Kidney (tissue), 13 donors: ENCODE measurements at regions not wholly inside any gene's neighbourhood (a gene's known extent, or its start where the extent isn't known, plus 50 kb on each side); places are given as distances from the start of the nearest gene placed in this dataset.
A peak's percentile ranks its signal among the peaks of the same experiment; 100 is the strongest.

Experiments
- DNase-seq, 5 donors: peaks; one replicate each; pipeline ENCODE4 v3.0.0-alpha.2; 2013 to 2020
- FAIRE-seq: peaks from 2 replicates; lab custom pipeline; 2012; peaks lifted over from hg19 to GRCh38; lab: Jason Lieb, UNC
- H3K27ac ChIP-seq, 2 donors: one replicate each; pipeline ENCODE4 v1.7.0; 2013; ENCODE audit warnings: low read depth in 2 of 2, low read length in 2 of 2, inconsistent platforms in 1 of 2
- H3K27me3 ChIP-seq: one replicate; pipeline ENCODE4 v1.7.1; 2013; ENCODE audit warnings: low read length, inconsistent platforms; ENCODE audit not compliant: control insufficient read depth, insufficient read depth
- H3K36me3 ChIP-seq, 3 donors: one replicate each; pipeline versions ENCODE4 v1.7.0 to v1.7.1; 2013; ENCODE audit warnings: low read length in 3 of 3, control low read depth in 1 of 3, inconsistent platforms in 1 of 3; ENCODE audit not compliant: insufficient read depth in 3 of 3, control insufficient read depth in 2 of 3
- H3K4me1 ChIP-seq, 3 donors: one replicate each; pipeline versions ENCODE4 v1.7.0 to v1.7.1; 2013; ENCODE audit warnings: low read length in 3 of 3, inconsistent platforms in 1 of 3, low read depth in 1 of 3; ENCODE audit not compliant: control insufficient read depth in 2 of 3, insufficient read depth in 2 of 3
- H3K4me3 ChIP-seq, 3 donors: one replicate each; pipeline versions ENCODE4 v1.7.0 to v1.8.1; 2013; ENCODE audit warnings: low read length in 3 of 3, control low read depth in 1 of 3, inconsistent platforms in 1 of 3
- H3K9ac ChIP-seq, 3 donors: one replicate each; pipeline versions ENCODE4 v1.7.0 to v1.7.1; 2013; ENCODE audit warnings: low read length in 3 of 3, control low read depth in 1 of 3, inconsistent platforms in 1 of 3
- H3K9me3 ChIP-seq, 3 donors: one replicate each; pipeline versions ENCODE4 v1.7.0 to v1.7.1; 2013; ENCODE audit warnings: low read length in 3 of 3, control low read depth in 1 of 3, inconsistent platforms in 1 of 3; ENCODE audit not compliant: control insufficient read depth in 2 of 3, insufficient read depth in 1 of 3
- CTCF ChIP-seq: IDR thresholded peaks from 3 replicates; pipeline ENCODE4 v1.5.1; 2012; ENCODE audit warnings: mild to moderate bottlenecking, moderate library complexity, borderline replicate concordance; ENCODE audit not compliant: insufficient read depth; ENCODE audit errors: extremely low read depth
- intact Hi-C: fragments of 100-400 bp; cut with DNase I; formaldehyde crosslinking; loops from one replicate; pipeline ENCODE4 v1.11.1; 2022
- donor health status: control.
- donor health status: control.
- donor health status: control.
- donor health status: control.
- donor health status: control.
- donor health status: DM: yes; HTN: yes; CAD: no.
- donor health status: Normal renal cell carcinoma (clear cell type).

DNA sequence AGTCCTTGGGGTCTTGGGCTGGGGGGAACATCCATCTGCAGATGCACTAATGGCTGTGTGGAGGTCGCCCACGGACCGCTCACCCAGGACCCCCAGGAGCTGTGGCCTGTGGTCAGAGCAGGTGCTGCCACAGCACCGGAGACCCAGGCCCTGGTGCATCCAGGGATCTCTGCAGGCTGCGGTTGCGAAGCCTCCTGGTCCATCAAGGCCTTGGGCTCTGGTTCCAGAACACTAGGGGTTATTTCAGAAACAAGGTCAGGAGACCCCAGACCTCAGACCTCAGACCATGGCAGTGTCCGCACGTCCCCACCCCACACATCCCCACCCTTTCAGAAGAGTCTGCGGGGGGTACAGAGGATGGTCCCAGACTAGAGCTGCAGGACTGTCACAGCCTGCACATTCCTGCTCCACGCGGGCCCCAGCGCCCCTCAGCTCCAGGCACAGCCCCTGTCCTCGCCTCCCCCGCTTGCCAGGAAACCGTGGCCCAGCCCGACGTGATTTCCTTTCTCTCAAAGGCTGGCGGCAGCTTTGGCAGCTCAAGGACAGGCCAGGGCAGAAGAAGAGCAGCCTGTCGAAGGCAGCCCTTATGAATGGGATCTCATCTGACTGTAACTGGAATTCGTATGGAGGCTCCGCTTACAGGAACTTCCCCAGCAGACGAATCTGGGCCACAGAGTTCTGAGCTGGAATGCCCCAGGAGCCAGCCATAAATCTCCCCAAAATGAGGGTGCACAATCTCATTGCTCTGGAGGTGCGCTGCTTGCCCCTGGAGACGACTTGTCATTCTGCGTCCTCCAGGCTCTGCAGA is 136.2 kb upstream of the RET start:
- DNase-seq (peak; percentile 21 to 55 (median 33)), FAIRE-seq (no peak)
- intact Hi-C loops = no loop called here
- no peak overlapping the region for H3K4me3 ChIP-seq
- no peak overlapping the region for H3K9ac ChIP-seq
- H3K4me1 ChIP-seq = no peaks in the 10 kb centered on the region
- no peaks in the 10 kb centered on the region for H3K9me3 ChIP-seq
- H3K27me3 ChIP-seq = no peaks in the 10 kb centered on the region
- H3K36me3 ChIP-seq = no peaks in the 10 kb centered on the region
- TF ChIP-seq CTCF = no peak
- no peak overlapping the region for H3K27ac ChIP-seq

DNA sequence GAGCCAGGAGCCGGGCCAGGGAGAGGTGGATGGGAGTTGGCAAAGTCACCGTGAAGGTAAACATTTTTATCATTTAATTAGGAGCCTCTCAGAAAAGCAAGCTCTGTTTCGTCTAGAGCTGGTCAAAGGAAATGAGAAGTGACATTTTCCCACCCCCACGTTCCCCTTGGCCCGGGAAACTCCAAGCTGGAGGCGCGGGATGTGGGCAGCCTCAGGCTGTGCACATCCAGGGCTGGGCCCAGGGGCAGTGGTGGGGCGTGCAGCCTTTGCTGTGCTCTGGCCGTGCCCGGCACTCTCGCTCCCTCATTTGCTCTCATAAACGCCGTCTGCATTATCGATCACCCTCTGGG is 135.6 kb upstream of the RET start:
- intact Hi-C loops = no loop called here

GRCh38 chr10:42941790-42942189 is 135.1 kb upstream of the RET start:
- H3K9me3 ChIP-seq = no peaks in the 10 kb centered on the region
- H3K9ac ChIP-seq = no peak overlapping the region
- H3K4me3 ChIP-seq = no peak overlapping the region
- intact Hi-C loops = no loop called here
- no peak for TF ChIP-seq CTCF
- no peak for FAIRE-seq
- H3K27me3 ChIP-seq = no peaks in the 10 kb centered on the region
- peak in 2 of 5 donors; percentile 26 for DNase-seq
- H3K4me1 ChIP-seq = no peaks in the 10 kb centered on the region
- H3K36me3 ChIP-seq = no peaks in the 10 kb centered on the region
- no peak overlapping the region for H3K27ac ChIP-seq

More for the DNA sequence above, 135.6 kb upstream of the RET start:
- Histone ChIP-seq H3K4me3 (no peak overlapping the region), H3K27ac (no peak overlapping the region), H3K9ac (no peak overlapping the region), H3K27me3 (no peaks in the 10 kb centered on the region), H3K36me3 (no peaks in the 10 kb centered on the region), H3K4me1 (no peaks in the 10 kb centered on the region), H3K9me3 (no peaks in the 10 kb centered on the region)
- FAIRE-seq (no peak), DNase-seq (peak in 2 of 5 donors; percentile 35 to 41)
- TF ChIP-seq CTCF = no peak
